ENCODE measurements at regions not wholly inside any gene's neighbourhood (a gene's known extent, or its start where the extent isn't known, plus 50 kb on each side); places are given as distances from the start of the nearest gene placed in this dataset.
"Not testable (repeated sequence)": the region's sequence is repeated elsewhere in the genome, so short reads cannot be mapped to it uniquely, and the experiment has no call there.

GRCh38 chr16:65751622-65752521 lies 614.6 kb upstream of the CDH5 start:
- no peak for DNase-seq

GRCh38 chr16:65749506-65749905 lies 617.0 kb upstream of the CDH5 start:
- no peak for DNase-seq

- no peak for DNase-seq
Measured at GRCh38 chr16:65746941-65747340, 619.5 kb upstream of the CDH5 start.

- no peak for DNase-seq
Measured at GRCh38 chr16:65745201-65745708, 621.2 kb upstream of the CDH5 start.

GRCh38 chr16:65744401-65744800 lies 622.1 kb upstream of the CDH5 start:
- no peak for DNase-seq

GRCh38 chr16:65743558-65743957 lies 621.7 kb upstream of the CDH11 start:
- DNase-seq, result no peak

GRCh38 chr16:65740711-65741110 lies 618.8 kb upstream of the CDH11 start:
- DNase-seq, result no peak

GRCh38 chr16:65739518-65739917 lies 617.7 kb upstream of the CDH11 start:
- DNase-seq, result no peak

GRCh38 chr16:65737831-65738230 lies 616.0 kb upstream of the CDH11 start:
- DNase-seq, result no peak

GRCh38 chr16:65735615-65736014 lies 613.8 kb upstream of the CDH11 start:
- DNase-seq, result not testable (repeated sequence)

- DNase-seq, result no peak
Measured at GRCh38 chr16:65733721-65734120, 611.9 kb upstream of the CDH11 start.

- DNase-seq, result no peak
Measured at GRCh38 chr16:65731833-65732232, 610.0 kb upstream of the CDH11 start.

- DNase-seq, result no peak
Measured at GRCh38 chr16:65728652-65729051, 606.8 kb upstream of the CDH11 start.

- DNase-seq, result no peak
Measured at GRCh38 chr16:65728167-65728566, 606.3 kb upstream of the CDH11 start.

- DNase-seq, result no peak
Measured at GRCh38 chr16:65727534-65728137, 605.8 kb upstream of the CDH11 start.

- DNase-seq, result no peak
Measured at GRCh38 chr16:65725156-65725845, 603.4 kb upstream of the CDH11 start.

GRCh38 chr16:65722429-65722828 lies 600.6 kb upstream of the CDH11 start:
- DNase-seq, result no peak

- DNase-seq, result no peak
Measured at GRCh38 chr16:65717846-65718245, 596.0 kb upstream of the CDH11 start.

GRCh38 chr16:65716737-65717700 lies 595.2 kb upstream of the CDH11 start:
- DNase-seq, result no peak

- DNase-seq, result no peak
Measured at GRCh38 chr16:65713181-65713808, 591.4 kb upstream of the CDH11 start.

- no peak for DNase-seq
Measured at GRCh38 chr16:65710107-65710506, 588.2 kb upstream of the CDH11 start.

GRCh38 chr16:65704866-65705265 lies 583.0 kb upstream of the CDH11 start:
- no peak for DNase-seq
